HG03520 (cell line): ENCODE measurements at regions not wholly inside any gene's neighbourhood (a gene's known extent, or its start where the extent isn't known, plus 50 kb on each side); places are given as distances from the start of the nearest gene placed in this dataset.
"Not testable (repeated sequence)": the region's sequence is repeated elsewhere in the genome, so short reads cannot be mapped to it uniquely, and the experiment has no call there.

Experiments
- ATAC-seq: cut with Tn5 transposase; IDR thresholded peaks from one replicate; pipeline ENCODE4 v1.9.1; 2021; ENCODE audit warnings: mild to moderate bottlenecking, moderate library complexity; ENCODE audit not compliant: unreplicated experiment

DNA sequence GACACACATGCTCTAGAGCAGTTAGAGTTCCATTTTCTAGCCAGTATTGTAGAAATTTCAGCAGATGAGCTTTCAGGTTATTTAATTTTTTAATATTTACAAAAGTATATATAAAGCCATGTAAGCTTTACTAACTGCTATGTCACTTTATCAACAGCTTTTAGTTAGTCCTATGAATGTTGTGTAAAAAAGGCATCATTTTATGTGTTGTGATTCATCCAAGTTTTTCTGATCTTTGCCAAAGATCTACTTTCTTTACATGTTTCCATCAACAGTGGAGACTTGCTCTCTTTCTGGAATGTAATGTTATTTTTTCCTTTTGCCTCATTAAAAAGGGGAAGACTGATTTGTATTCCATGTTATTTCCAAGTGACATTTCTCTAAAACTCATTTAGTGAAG, 125.2 kb upstream of the TFPI start:
- no peak for ATAC-seq

DNA sequence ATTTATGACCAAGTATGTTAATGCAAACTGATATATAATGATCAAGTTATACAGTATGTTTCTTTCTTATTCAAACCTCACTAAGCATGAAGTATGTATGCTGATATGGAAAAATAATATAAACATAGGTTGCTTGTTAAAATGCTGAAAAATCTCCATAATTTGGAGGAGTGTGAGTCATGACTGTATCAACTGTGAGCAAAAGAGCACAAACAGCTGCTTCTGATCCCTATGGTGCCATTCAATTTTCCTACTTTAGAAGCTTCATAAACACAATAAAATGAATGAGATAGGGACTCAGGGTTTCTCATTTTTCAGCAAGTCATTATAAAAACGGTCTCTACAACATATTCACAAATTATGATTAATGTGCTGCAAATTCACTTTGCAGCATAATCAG, 129.9 kb upstream of the TFPI start:
- no peak for ATAC-seq

DNA sequence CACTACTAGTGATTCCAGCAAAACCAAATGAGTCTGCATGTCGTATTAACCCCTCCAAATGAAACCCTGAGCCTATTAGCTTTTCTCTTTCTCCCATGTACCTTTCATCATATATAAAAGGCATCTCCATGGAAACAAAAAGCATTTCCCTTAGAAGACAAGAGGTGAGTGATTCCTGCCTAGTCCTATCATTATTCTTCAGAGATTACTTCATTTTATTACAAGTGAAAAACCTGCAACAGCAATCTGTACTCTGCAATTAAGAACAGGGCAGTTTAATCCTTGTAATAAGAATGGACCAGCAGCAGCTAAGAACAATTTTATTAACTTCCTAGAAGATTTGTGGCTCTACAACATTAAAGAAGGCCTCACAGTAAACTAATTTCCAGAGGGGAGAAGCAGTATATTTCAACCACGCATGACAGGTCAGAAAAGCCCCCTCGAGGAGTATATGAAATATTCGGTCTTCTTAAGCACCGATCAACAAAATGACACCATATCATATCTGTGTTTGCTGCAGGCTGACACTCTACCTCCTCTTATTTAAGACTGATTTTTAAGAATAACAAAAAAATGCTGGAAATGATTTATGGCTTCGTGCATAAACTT, 132.3 kb upstream of the TFPI start:
- ATAC-seq = no peak

DNA sequence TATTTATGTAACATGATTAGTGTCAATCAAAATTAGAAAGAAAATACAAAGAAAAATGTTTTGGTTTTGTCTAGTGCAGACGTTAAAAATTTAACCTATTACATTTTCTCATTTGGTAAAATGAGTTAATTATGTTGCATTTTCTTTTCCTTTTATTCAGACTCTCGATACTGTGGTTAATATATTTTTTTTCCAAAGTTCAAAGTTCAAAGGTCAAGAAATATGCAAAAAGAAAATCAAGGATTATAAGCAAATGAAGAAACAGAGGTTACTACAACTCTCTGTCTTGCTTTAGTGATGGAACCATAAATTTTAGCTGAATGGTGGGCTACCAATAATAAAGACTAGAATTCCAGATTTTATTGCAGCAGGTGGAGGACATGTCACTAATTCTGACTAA, 133.3 kb upstream of the TFPI start:
- ATAC-seq = no peak

DNA sequence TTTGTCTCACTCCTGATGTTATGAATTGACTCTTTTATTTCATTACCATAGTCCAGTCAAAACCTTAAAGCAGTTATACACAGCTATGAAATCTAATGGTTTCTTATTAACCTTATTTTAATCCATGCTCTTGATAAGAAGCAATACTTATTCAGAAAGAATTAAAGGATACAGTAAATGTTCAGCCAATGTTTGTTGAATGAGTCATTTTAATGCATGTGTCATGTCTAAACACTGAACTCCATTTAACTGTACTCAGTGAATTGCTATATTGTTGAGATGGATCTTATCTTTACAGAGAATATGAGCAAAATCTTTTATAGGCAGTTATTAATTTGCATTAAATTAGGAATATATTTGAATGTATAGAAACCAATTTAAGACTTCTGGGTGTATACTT, 135.1 kb upstream of the TFPI start:
- ATAC-seq = no peak

DNA sequence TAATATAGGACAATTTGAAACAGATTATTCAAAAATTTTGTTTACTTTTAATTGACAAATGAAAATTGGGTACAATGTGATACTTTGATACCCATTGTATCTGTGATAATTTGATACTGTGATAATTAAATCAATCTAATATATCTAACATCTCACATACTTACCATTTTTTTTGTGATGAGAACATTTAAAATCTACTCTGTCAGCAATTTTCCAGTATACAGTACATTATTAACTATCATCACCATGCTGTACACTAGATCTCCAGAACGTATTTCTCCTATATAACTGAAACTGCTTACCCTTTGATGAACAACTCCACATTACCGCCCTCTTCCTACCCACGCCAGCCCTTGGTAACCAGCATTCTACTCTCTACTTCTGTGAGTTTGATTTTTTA, 139.7 kb upstream of the TFPI start:
- ATAC-seq = no peak

DNA sequence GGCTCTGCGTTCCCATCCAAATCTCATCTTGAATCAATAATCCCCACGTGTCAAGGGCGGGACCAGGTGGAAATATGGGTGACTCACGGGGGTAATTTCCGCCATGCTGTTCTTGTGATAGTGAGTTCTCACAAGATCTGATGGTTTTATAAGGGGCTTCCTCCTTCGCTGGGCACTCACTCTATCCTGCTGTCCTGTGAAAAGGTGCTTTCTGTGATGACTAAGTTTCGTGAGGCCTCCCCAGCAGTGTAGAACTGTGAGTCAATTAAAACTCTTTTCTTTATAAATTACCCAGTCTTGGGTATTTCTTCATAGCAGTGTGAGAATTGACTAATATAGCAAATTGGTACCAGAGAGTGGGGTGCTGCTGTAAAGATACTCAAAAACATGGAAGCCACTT, 142.4 kb upstream of the TFPI start:
- ATAC-seq = not testable (repeated sequence)

DNA sequence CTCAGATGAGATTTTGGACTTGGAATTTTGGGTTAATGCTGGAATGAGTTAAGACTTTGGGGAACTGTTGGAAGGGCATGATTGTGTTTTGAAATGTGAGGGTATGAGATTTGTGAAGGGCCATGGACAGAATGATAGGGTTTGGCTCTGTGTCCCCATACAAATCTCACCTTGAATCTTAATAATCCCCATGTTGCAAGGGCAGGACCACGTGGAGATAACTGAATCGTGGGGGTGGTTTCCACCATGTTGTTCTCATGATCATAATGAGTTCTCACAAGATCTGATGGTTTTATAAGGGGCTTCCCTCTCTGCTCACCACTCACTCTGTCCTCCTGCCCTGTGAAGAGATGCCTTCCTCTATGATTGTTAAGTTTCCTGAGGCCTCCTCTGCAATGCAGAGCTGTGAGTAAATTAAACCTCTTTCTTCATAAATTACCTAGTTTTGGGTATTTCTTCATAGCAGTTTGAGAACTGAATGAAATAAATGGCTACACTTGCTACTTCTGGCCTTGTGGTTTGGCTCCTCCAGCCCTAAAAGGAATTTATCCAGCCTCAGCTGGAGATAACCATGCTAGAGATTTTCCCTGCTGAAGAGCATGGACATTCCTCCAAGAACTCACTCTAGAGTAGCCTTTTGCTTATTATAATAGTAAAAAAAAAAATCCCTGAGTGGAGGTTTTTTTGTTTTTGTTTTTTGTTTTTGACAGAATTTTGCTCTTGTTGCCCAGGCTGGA, 144.3 kb upstream of the TFPI start:
- ATAC-seq = no peak

DNA sequence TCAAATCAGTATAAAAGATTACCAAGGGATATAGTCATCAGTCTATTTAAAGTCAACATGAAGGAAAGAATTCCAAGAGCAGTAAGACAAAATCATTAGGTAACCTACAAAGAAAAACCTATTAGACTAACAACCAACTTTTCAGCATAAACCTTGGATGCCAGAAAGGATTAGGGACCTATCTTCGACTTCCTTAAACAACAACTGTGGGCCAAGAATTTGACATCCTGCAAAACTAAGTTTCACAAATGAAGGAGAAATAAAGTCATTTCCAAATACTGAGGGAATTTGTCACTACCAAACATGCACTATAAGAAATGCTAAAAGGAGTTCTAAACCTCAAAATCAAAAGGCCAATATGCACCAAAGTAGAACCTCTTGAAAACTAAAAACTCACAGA, 147.9 kb upstream of the TFPI start:
- ATAC-seq = no peak

DNA sequence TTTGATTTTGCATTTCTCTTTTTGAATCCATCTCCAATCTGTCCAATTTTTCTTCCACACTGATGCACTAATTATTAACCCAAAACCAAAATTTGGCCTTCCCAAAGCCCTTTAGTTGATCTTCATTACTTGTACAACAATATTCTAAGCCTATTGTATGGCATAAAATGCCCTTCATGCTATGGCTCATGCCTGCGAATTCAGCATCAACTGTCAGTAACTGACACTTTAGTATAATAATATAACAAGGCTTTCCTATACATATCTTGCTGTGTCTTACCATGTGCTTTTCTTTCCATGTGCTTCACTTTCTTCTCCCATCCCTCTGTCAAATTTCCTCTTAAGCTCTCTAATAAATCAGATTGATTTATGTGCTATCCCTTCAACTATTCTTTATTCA, 154.0 kb upstream of the TFPI start:
- ATAC-seq = no peak

DNA sequence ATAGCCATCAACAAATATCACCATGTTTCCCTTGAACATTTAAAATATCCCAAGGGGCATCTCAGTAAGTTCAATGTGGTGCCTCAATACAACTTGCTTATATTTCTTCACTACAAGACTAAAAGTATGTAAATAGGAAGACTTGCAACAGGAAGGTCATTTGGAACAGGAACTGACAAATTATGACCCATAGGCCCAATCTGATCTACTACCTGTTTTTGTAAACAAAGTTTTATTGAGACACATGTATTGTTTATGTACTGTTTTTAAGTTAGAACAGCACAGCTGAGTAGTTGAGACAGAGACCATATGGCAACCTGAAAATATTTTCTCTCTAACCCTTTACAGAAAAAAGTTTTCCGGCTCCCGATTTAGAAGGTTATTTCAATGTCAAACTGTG, 154.8 kb upstream of the TFPI start:
- no peak for ATAC-seq

DNA sequence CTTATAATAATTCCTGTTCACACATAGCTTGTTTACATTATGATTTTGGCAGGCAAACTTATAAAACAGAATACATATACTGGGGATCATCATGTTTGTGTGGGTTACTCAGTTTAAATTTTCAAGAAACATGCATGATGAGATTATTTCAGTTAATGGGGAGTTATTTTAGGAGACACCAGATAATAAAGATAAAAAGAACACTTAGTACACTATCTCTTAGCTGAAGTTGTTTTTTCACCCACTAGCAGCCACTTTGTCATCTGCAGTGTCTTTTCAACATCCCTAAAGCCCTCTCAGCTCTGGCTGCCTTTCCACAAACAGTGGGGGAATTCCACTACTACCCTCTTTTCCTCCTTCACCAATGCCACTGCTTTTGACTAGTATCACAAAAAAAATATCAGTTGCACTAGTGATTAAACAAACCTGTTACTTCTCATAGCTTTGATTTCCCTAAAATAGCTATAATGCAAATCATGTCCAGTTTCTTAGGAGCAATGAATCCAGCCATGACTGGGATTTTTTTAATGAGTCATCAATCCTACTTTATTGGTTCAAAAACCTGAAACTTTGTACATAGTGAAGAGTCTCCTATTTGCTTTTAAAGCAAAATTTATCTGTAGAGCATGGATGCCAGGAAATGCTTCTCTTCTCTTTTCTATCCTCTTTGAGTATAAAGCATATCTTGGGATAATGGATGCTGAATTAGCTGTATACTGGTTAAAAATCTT, 156.7 kb upstream of the TFPI start:
- ATAC-seq = no peak

DNA sequence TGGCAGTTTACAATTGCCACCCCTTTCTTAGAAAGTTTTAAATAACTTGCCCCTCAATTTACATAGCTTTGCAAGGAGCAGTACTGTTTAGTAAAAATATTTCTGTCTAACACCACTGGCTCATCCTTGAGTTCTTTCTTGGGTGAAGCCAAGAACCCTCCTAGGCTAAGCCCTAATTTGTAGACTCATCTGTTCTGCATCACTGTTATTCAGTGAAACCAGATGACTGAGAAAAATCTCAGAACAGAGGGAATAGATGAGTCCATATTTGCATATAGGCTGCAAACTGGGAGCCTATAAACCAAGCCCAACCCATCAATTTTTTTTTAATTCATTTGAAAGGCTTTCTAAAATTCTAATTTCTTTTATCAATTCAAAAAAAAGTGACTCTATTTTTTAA, 161.4 kb upstream of the TFPI start:
- no peak for ATAC-seq

DNA sequence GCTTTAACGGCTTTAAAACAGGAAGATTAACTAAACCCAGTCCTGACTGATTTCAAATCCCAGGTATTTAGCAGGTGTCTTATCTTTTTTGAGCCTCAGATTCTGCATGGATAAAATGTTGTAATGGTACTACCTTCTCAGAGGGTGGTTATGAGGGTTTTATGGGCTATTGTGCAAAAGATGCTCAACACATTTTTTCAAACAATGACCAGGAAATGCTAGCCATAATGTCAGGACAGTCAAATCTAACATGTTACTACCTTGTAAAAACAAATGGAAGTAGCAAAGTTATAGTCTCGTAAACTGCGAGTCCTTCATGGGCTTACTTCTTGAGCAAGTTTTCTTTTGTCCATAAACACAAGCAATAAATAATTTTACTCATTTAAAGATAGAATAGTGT, 162.1 kb upstream of the TFPI start:
- no peak for ATAC-seq

DNA sequence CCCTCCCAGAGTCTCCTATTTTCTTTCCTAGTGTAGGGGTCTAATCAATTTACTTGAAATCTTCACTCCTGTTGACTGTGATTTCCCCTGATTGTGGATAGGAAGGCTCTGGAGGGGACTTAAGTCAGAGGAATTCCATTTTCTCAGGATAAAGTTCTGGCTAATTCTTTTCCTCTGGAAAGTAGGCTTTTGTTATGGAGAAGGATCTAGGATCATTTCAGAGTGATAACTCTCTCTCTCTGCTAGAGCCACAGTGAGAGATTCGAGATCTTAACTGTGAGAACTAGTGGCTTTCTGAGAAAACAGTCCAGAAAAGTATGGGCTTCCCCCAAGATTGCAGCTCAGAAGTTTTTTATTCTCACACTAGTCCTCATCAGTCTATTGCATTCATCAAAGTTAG, 163.9 kb upstream of the TFPI start:
- no peak for ATAC-seq

DNA sequence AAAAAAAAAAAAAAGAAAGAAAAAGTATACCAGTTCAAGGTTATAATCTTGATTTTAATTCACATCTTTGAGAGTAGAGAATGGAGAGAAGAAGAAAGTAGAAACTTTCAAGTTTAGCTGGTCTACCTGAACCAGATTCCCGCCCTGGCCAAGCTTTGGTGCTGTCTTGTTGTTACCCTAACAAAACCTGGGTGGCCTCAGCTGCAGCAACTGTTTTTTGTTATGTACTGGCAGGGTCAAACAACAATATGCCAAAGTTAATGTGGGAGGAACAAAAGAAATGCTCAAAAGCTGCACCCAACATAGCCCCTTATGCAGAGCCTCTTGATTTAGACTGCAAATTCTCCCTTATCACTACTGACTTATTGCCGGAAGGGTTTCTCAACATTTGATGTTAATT, 165.3 kb upstream of the TFPI start:
- ATAC-seq = no peak

DNA sequence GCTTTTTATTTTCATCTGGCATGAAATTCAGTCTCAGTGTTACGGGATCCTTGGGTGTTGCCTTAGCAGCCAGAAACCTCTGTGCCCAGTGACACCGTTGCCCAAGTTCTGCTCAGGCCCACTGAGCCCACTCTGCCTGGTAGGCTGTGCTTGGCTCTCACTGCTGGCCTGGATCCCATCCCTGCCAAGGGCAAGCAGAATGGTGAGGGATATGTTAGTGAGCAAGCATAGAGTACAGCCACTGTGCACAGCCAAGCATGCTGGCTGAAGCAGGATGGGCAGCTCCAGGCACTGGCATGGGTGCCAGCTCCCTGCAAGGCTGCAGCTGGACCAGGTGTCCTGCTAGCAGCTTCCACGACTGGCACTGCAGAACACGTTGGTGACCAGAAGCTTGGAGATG, 194.7 kb upstream of the TFPI start:
- no peak for ATAC-seq

DNA sequence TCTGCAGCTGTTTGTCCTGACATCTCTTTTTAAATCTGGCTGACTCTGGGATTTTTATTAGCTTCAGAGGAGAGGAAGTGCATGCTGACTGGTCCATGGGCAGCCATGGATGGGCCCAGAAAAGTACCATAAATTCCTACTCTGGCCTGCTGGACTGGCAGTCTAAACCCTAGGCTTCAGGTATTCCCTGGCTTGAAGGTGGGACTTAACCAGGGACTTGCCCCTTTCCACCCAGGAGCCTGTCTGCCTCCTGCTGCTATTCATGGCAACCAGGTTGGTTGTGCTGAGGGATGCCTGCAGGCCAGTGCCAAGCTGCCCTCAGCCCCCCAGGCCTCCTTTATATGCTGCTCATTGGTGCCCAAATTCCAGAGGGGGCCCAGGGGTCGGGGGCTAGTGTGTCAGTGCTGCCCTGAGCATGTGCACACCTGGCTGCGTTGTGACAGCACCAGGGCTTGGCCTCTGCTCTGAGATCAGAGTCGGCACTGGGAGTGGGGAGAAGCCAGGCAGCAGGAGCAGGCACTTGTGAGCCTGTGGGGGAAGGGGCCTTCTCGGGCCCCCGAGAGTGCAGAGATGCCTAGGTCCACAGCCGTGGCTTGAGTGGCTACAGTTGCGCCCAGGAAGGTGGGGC, 195.7 kb upstream of the TFPI start:
- no peak for ATAC-seq

DNA sequence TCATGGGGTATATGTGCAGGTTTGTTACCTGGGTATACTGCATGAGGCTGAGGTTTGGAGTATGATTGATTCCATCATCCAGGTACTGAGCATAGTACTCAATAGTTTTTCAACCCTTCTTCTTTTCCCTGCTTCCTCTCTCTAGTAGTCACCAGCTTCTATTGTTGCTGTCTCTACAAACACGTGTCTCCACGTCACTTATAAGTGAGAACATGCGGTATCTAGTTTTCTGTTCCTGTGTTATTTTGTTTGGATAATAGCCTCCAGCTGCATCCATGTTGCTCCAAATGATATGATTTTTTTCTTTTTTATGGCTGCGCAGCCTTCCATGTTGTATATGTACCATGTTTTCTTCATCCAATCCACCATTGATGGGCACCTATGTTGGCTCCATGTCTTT, 214.8 kb upstream of the TFPI start:
- ATAC-seq = no peak

DNA sequence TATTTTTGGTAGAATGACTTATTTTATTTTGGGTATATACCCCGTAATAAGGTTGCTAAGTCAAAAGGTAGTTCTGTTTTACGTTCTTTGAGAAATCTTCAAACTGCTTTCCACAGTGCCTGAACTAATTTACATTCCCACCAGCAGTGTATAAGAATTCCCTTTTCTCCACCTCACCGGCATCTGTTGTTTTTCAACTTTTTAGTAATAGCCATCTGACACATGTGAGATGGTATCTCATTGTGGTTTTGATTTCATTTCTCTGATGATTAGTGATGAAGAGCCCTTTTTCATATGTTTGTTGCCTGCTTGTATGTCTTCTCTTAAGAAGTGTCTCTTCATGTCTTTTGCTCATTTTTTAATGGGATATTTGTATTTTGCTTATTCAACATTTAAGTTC, 215.2 kb upstream of the TFPI start:
- no peak for ATAC-seq

DNA sequence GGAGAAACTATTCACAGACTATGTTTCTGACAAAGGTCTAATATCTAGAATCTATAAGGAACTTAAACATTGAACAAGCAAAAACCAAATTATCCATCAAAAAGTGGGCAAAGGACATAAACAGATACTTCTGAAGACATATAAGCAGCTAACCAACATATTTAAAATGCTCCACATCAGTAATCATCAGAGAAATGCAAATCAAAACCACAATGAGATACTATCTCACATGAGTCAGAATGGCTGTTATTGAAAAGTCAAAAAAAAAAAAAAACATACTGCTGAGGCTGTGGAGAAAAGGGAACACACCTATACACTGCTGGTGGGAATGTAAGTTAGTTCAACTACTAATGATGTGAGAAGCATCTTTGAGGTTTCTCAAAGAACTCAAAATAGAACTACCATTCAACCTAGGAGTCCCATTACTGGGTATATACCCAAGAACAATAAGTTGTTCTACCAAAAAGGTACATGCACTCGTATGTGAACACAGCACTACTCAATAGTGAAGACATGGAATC, 220.4 kb upstream of the TFPI start:
- ATAC-seq = no peak

DNA sequence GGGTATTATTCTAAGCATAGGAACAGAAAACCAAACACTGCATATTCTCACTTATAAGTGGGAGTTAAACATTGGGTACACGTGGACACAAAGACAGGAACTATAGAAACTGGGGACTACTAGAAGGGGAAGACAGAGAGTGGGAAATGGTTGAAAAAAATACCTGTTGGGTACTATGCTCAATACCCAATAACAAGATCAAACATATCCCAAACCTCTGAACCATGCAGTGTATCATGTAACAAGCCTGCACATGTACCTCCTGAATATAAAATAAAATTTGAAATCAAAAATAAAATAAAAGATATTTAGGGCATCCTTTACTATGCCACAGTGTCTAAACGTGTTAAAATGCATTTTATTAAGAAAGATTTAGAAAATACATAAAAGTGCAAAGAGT, 221.0 kb upstream of the TFPI start:
- ATAC-seq = no peak
